ENCODE measurements at regions not wholly inside any gene's neighbourhood (a gene's known extent, or its start where the extent isn't known, plus 50 kb on each side); places are given as distances from the start of the nearest gene placed in this dataset.

DNA sequence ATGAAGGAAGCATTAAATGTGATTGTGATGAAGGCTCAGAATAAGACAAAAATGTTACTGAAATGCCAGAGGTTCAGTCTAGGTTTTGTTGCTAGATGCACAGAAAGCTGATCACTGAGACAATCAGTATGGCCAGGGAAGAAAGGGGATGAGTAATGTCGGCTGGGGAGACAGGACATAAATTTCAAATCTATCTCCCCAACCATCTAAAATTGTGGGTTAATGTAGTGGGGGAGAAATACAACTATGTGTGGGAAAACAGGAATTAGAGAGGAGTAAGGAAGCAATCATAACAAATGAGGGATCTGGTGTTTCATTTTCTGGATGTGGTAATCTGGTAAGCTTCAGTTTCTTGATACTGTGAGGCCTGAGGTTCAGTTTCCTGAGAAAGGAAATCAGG is 1111.0 kb downstream of the XPNPEP1 start:
- no peaks in the 10 kb centered on the region for H3K9me3 ChIP-seq (ENCODE audit: control insufficient read depth in 2 of 2, low read length in 2 of 2)
- H3K27me3 ChIP-seq (ENCODE audit: control insufficient read depth in 1 of 2, insufficient read depth in 2 of 2, low read length in 2 of 2): no peaks in the 10 kb centered on the region
- no peaks in the 10 kb centered on the region for H3K36me3 ChIP-seq (ENCODE audit: control insufficient read depth in 2 of 2, insufficient read depth in 2 of 2, low read length in 2 of 2)
- no peak overlapping the region for H3K4me3 ChIP-seq (ENCODE audit: low read length in 2 of 2)
- no peaks in the 10 kb centered on the region for H3K4me1 ChIP-seq (ENCODE audit: control insufficient read depth, insufficient read depth, low read length)
- no peak overlapping the region for H3K9ac ChIP-seq (ENCODE audit: low read length in 2 of 2)
- H3K27ac ChIP-seq (ENCODE audit: low read length): no peak overlapping the region

DNA sequence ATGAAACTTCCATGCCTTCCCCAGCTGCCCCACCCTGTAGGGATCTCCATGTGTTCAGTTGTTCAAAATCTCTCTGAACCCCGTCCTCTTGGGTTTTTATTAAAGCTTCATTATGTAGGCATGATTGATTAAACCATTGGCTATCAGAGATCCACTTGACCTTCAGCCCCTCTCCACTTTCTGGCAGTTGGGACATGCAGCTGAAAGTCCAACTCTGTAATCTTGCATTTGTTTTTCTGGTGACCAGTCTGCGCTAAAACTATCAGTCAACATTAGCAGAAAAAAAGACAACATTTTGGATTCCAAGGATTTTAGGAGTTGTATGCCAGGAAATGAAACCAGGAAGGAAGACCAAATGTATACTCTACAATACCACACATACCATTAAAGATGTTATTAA is 1115.1 kb downstream of the XPNPEP1 start:
- Histone ChIP-seq H3K9me3 (ENCODE audit: control insufficient read depth in 2 of 2, low read length in 2 of 2) (no peaks in the 10 kb centered on the region), H3K27me3 (ENCODE audit: control insufficient read depth in 1 of 2, insufficient read depth in 2 of 2, low read length in 2 of 2) (no peaks in the 10 kb centered on the region), H3K4me1 (ENCODE audit: control insufficient read depth, insufficient read depth, low read length) (no peaks in the 10 kb centered on the region), H3K9ac (ENCODE audit: low read length in 2 of 2) (no peak overlapping the region), H3K36me3 (ENCODE audit: control insufficient read depth in 2 of 2, insufficient read depth in 2 of 2, low read length in 2 of 2) (no peaks in the 10 kb centered on the region), H3K27ac (ENCODE audit: low read length) (no peak overlapping the region), H3K4me3 (ENCODE audit: low read length in 2 of 2) (no peak overlapping the region)

DNA sequence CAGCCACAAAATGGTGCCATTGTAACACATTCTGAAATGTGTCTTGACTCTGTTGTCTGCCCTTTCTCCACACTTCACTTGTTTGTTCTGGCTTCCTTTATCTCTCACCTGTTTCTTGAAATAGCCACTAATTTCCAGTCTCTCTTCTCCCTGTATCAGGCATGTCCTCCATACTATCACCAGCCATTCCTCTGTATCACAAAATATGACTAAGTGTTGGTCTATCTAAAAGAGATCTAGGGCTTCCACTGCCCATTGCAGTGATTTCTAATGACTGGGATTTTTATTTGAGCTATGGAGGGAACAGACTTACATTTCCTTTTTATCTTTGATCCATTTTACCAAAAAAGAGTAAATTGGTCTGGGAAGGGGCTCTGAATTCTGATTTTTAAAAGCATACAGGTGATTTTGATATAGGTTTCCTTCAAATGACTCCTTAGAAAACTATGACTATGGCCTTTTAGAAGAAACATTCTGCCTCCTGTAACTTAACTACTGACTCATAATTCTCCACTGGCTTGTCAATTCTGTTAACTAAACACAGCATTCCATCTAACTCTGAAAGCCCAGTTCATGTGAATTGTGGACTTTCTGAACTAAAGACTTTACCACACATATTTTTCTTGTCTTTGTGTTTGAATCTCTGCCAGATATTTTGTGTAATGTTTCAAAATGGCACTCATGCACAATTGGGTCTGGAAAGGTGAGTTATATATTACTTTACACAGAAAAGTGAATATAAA is 1121.4 kb downstream of the XPNPEP1 start:
- Histone ChIP-seq H3K4me3 (ENCODE audit: low read length in 2 of 2) (no peak overlapping the region), H3K36me3 (ENCODE audit: control insufficient read depth in 2 of 2, insufficient read depth in 2 of 2, low read length in 2 of 2) (no peaks in the 10 kb centered on the region), H3K27me3 (ENCODE audit: control insufficient read depth in 1 of 2, insufficient read depth in 2 of 2, low read length in 2 of 2) (no peaks in the 10 kb centered on the region), H3K9me3 (ENCODE audit: control insufficient read depth in 2 of 2, low read length in 2 of 2) (no peaks in the 10 kb centered on the region), H3K27ac (ENCODE audit: low read length) (no peak overlapping the region), H3K4me1 (ENCODE audit: control insufficient read depth, insufficient read depth, low read length) (no peaks in the 10 kb centered on the region), H3K9ac (ENCODE audit: low read length in 2 of 2) (no peak overlapping the region)

DNA sequence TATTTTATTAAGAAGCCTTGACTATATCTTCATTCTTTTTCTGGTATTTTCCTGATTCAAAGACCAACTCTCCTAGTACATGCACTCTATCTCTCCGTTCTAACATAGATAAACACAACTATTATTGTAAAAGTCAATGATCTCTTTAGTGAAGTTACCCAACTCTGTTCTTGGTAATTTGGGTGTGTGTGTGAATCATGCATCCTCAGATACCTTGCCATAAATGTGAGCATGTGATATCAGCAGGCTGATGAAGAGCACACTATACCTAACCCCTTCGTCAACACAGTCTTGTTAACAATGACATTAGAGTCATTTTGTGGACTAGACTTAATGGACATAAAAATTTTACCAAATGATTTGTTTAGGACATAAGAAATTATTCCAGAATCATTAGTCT is 1122.1 kb downstream of the XPNPEP1 start:
- H3K4me1 ChIP-seq (ENCODE audit: control insufficient read depth, insufficient read depth, low read length): no peaks in the 10 kb centered on the region
- H3K27me3 ChIP-seq (ENCODE audit: control insufficient read depth in 1 of 2, insufficient read depth in 2 of 2, low read length in 2 of 2): no peaks in the 10 kb centered on the region
- no peak overlapping the region for H3K27ac ChIP-seq (ENCODE audit: low read length)
- no peak overlapping the region for H3K4me3 ChIP-seq (ENCODE audit: low read length in 2 of 2)
- H3K9me3 ChIP-seq (ENCODE audit: control insufficient read depth in 2 of 2, low read length in 2 of 2): no peaks in the 10 kb centered on the region
- H3K9ac ChIP-seq (ENCODE audit: low read length in 2 of 2): no peak overlapping the region
- H3K36me3 ChIP-seq (ENCODE audit: control insufficient read depth in 2 of 2, insufficient read depth in 2 of 2, low read length in 2 of 2): no peaks in the 10 kb centered on the region

DNA sequence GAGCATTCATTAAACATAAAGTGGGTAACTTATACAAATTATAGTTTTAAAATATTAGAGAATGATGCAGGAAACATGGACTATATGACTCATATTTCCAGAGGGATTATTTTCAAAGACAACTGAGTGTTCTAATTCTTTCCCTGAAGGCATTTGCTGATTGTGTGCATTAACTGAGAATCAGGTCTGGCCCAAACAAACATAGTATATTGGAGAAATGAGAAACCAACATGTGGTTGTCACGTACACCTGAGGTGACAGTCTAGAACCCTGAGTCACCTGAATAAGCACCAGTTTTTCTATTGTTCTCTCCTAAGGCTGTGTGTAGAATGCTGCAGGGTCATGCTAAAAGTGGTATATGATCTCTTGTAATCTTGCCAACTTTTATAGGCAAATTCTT is 1125.7 kb downstream of the XPNPEP1 start:
- Histone ChIP-seq H3K27me3 (ENCODE audit: control insufficient read depth in 1 of 2, insufficient read depth in 2 of 2, low read length in 2 of 2) (no peaks in the 10 kb centered on the region), H3K27ac (ENCODE audit: low read length) (no peak overlapping the region), H3K9ac (ENCODE audit: low read length in 2 of 2) (no peak overlapping the region), H3K4me3 (ENCODE audit: low read length in 2 of 2) (no peak overlapping the region), H3K4me1 (ENCODE audit: control insufficient read depth, insufficient read depth, low read length) (no peaks in the 10 kb centered on the region), H3K9me3 (ENCODE audit: control insufficient read depth in 2 of 2, low read length in 2 of 2) (no peaks in the 10 kb centered on the region), H3K36me3 (ENCODE audit: control insufficient read depth in 2 of 2, insufficient read depth in 2 of 2, low read length in 2 of 2) (no peaks in the 10 kb centered on the region)

DNA sequence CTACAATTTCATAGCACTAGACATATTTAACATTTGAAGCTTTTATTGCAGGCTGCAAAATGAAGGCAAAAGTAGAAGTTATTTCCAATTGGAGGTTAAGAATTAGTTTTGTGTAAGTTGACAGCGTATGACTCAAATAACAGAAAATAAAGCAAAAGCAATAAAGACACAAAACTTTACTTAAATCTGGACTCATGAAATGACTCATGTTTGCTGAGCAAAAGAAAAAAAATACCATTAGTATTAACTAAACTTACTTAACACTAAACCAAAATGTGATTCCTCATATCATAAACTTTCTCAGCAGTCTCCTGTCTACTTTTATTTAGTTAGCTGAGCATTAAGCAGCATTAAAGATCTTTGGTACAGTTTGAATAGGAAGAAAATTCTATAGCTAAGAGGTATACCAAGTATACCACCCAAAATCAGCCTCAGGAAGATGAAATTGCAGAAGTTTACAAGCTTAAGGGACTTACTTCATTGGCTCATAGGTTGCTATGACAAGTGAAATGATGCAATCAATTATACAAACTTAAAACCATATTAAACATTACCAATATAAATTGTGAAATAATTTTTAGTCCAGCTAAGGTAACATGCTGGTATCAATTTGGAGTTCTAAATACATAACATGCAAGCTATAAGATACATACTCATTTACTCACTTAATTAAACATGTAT is 1131.4 kb downstream of the XPNPEP1 start:
- H3K9me3 ChIP-seq (ENCODE audit: control insufficient read depth in 2 of 2, low read length in 2 of 2): no peaks in the 10 kb centered on the region
- no peak overlapping the region for H3K27ac ChIP-seq (ENCODE audit: low read length)
- H3K4me1 ChIP-seq (ENCODE audit: control insufficient read depth, insufficient read depth, low read length): no peaks in the 10 kb centered on the region
- H3K36me3 ChIP-seq (ENCODE audit: control insufficient read depth in 2 of 2, insufficient read depth in 2 of 2, low read length in 2 of 2): no peaks in the 10 kb centered on the region
- no peaks in the 10 kb centered on the region for H3K27me3 ChIP-seq (ENCODE audit: control insufficient read depth in 1 of 2, insufficient read depth in 2 of 2, low read length in 2 of 2)
- no peak overlapping the region for H3K4me3 ChIP-seq (ENCODE audit: low read length in 2 of 2)
- H3K9ac ChIP-seq (ENCODE audit: low read length in 2 of 2): no peak overlapping the region

DNA sequence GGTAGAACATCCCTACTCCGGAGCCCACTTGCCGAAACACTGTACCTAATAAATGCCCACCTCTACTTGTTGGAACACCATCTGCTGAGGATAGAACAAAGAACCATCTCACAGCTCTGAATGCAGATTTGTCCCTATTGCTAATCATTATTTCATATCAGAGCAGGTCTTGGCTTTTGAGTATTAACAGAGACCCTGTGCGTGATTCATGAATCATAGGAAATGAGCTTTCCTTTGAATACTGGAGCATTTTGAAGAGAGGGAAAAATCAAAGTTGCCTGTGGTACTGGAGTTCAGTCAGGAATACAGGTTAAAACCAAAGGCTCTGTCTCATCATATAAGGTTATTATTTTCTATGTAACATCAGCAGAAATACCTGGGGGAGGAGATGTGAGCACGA is 1132.3 kb downstream of the XPNPEP1 start:
- Histone ChIP-seq H3K9ac (ENCODE audit: low read length in 2 of 2) (no peak overlapping the region), H3K36me3 (ENCODE audit: control insufficient read depth in 2 of 2, insufficient read depth in 2 of 2, low read length in 2 of 2) (no peaks in the 10 kb centered on the region), H3K9me3 (ENCODE audit: control insufficient read depth in 2 of 2, low read length in 2 of 2) (peaks cover 0 to under 1% of the 10 kb centered on the region in 2 donors), H3K27me3 (ENCODE audit: control insufficient read depth in 1 of 2, insufficient read depth in 2 of 2, low read length in 2 of 2) (no peaks in the 10 kb centered on the region), H3K4me1 (ENCODE audit: control insufficient read depth, insufficient read depth, low read length) (no peaks in the 10 kb centered on the region), H3K4me3 (ENCODE audit: low read length in 2 of 2) (no peak overlapping the region), H3K27ac (ENCODE audit: low read length) (no peak overlapping the region)

DNA sequence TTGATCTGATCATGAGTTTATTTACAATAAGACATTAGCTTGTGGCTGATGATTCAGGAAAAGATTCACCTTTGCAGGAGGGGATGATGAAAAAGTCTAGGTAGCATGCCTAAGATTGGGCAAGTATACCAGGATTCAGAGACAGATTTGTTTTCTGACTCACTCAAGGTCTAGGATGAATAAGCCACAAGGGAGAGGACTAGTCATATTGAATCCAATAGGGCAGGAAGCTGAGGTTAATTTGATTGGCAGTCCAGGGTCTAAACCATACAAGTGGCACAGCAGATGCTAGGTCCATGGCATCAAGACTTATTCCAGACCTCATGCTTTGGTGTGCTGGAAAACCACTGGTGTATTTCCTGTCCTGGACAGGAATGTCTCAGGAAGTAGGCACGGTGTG is 1133.4 kb downstream of the XPNPEP1 start:
- no peak overlapping the region for H3K4me3 ChIP-seq (ENCODE audit: low read length in 2 of 2)
- H3K27ac ChIP-seq (ENCODE audit: low read length): no peak overlapping the region
- no peak overlapping the region for H3K9ac ChIP-seq (ENCODE audit: low read length in 2 of 2)
- H3K9me3 ChIP-seq (ENCODE audit: control insufficient read depth in 2 of 2, low read length in 2 of 2): peaks cover under 1 to 3% of the 10 kb centered on the region in 2 donors
- H3K4me1 ChIP-seq (ENCODE audit: control insufficient read depth, insufficient read depth, low read length): no peaks in the 10 kb centered on the region
- no peaks in the 10 kb centered on the region for H3K36me3 ChIP-seq (ENCODE audit: control insufficient read depth in 2 of 2, insufficient read depth in 2 of 2, low read length in 2 of 2)
- H3K27me3 ChIP-seq (ENCODE audit: control insufficient read depth in 1 of 2, insufficient read depth in 2 of 2, low read length in 2 of 2): no peaks in the 10 kb centered on the region

DNA sequence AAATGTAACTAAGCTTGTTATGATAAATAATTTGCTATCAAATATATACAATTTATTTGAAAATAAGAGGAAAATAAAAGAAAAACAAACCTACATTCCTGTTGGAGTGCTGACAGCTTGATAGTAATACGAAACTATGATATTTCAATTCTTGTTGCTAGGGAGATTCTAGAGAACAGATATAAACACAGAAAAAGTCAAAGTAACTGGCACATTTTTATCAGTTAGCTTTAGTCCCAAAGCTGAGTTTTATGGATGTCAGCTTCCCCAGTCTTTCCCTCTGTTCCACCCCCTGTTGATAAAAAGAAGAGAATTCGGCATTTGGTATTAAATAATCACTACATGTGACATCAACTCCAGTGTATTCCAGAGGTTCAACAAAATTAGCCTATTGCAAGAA is 1134.0 kb downstream of the XPNPEP1 start:
- no peak overlapping the region for H3K27ac ChIP-seq (ENCODE audit: low read length)
- no peaks in the 10 kb centered on the region for H3K36me3 ChIP-seq (ENCODE audit: control insufficient read depth in 2 of 2, insufficient read depth in 2 of 2, low read length in 2 of 2)
- H3K9ac ChIP-seq (ENCODE audit: low read length in 2 of 2): no peak overlapping the region
- no peaks in the 10 kb centered on the region for H3K27me3 ChIP-seq (ENCODE audit: control insufficient read depth in 1 of 2, insufficient read depth in 2 of 2, low read length in 2 of 2)
- H3K4me3 ChIP-seq (ENCODE audit: low read length in 2 of 2): no peak overlapping the region
- no peaks in the 10 kb centered on the region for H3K4me1 ChIP-seq (ENCODE audit: control insufficient read depth, insufficient read depth, low read length)
- peaks cover 4 to 6% of the 10 kb centered on the region in 2 donors for H3K9me3 ChIP-seq (ENCODE audit: control insufficient read depth in 2 of 2, low read length in 2 of 2)

DNA sequence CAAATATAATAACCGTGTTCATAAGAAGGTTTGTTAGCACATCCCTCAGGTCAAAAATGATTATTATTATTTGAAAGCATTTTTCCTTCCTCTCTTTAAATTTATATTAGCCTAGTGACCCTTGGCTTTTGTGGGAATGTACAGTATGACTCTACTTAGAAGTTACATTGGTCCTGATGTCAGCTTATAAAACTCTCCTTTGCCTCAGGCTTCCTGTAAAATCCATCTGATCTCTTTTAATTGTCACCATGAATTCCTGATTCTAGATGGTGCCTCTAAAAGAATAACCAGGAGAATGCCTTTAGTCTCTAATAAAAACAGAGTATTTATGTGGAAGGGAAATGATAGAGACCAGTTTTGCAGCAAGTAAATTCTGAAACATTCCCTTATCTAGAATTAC is 1134.4 kb downstream of the XPNPEP1 start:
- Histone ChIP-seq H3K4me3 (ENCODE audit: low read length in 2 of 2) (no peak overlapping the region), H3K27ac (ENCODE audit: low read length) (no peak overlapping the region), H3K9ac (ENCODE audit: low read length in 2 of 2) (no peak overlapping the region), H3K27me3 (ENCODE audit: control insufficient read depth in 1 of 2, insufficient read depth in 2 of 2, low read length in 2 of 2) (no peaks in the 10 kb centered on the region), H3K36me3 (ENCODE audit: control insufficient read depth in 2 of 2, insufficient read depth in 2 of 2, low read length in 2 of 2) (no peaks in the 10 kb centered on the region), H3K4me1 (ENCODE audit: control insufficient read depth, insufficient read depth, low read length) (no peaks in the 10 kb centered on the region), H3K9me3 (ENCODE audit: control insufficient read depth in 2 of 2, low read length in 2 of 2) (peaks cover 6 to 8% of the 10 kb centered on the region in 2 donors)

DNA sequence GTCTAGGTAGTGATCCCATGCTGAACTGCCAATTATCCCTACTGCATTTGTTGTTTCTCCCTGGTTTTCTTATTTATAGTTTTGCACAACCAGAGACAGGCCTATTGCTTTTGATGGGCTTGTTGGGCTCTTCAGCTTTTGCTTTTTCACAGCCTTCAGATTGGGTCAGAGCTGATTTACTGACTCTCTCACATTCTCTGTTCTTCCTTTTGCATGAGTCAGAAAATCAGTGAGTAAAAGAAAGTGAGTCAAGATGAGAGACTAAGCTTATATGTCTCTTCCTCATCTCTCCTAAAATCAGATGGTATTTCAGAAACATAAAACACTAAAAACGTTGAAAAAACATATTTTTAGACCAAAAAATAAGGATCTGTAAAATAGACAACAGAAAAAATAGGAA is 1135.4 kb downstream of the XPNPEP1 start:
- Histone ChIP-seq H3K27ac (ENCODE audit: low read length) (no peak overlapping the region), H3K36me3 (ENCODE audit: control insufficient read depth in 2 of 2, insufficient read depth in 2 of 2, low read length in 2 of 2) (no peaks in the 10 kb centered on the region), H3K4me3 (ENCODE audit: low read length in 2 of 2) (no peak overlapping the region), H3K4me1 (ENCODE audit: control insufficient read depth, insufficient read depth, low read length) (no peaks in the 10 kb centered on the region), H3K27me3 (ENCODE audit: control insufficient read depth in 1 of 2, insufficient read depth in 2 of 2, low read length in 2 of 2) (no peaks in the 10 kb centered on the region), H3K9ac (ENCODE audit: low read length in 2 of 2) (no peak overlapping the region), H3K9me3 (ENCODE audit: control insufficient read depth in 2 of 2, low read length in 2 of 2) (peaks cover 6 to 14% of the 10 kb centered on the region in 2 donors)

Data from stomach smooth muscle (tissue), 2 donors.